H1 (cell line): ENCODE measurements at regions not wholly inside any gene's neighbourhood (a gene's known extent, or its start where the extent isn't known, plus 50 kb on each side); places are given as distances from the start of the nearest gene placed in this dataset.

Experiments used
- CTCF ChIA-PET: fragments of 300-600 bp; sonication (Branson Sonifier 250); formaldehyde crosslinking; loops from one replicate; lab custom pipeline; 2021; ENCODE audit not compliant: partially characterized antibody; lab: Charles Lee
- POLR2A ChIA-PET: fragments of 300-600 bp; sonication (Branson Sonifier 250); formaldehyde crosslinking; loops from one replicate; lab custom pipeline; 2021; ENCODE audit warnings: inconsistent platforms; ENCODE audit not compliant: partially characterized antibody; lab: Charles Lee
- DNase-seq, 2 experiments: peaks; one replicate each; pipeline versions ENCODE4 v3.0.0 to v3.0.0-alpha.2; 2010 to 2022; ENCODE audit warnings: low spot score in 2 of 2, low read depth in 1 of 2, mixed read lengths in 1 of 2
- FAIRE-seq: peaks from 2 replicates; lab custom pipeline; 2011; peaks lifted over from hg19 to GRCh38; lab: Jason Lieb, UNC
- H2AFZ ChIP-seq: 2 replicates; pipeline ENCODE4 v1.8.1; 2012; ENCODE audit warnings: low read length, inconsistent platforms
- H2AK5ac ChIP-seq: 2 replicates; pipeline ENCODE4 v1.6.1; 2013; ENCODE audit warnings: low read depth, low read length
- H2BK120ac ChIP-seq: replicated peaks from 2 replicates; pipeline ENCODE3; 2013; ENCODE audit warnings: low read depth, low read length, inconsistent platforms
- H2BK12ac ChIP-seq: 2 replicates; pipeline ENCODE4 v1.6.1; 2013; ENCODE audit warnings: low read depth, low read length
- H2BK15ac ChIP-seq: 2 replicates; pipeline ENCODE4 v1.6.1; 2013; ENCODE audit warnings: low read length
- H2BK20ac ChIP-seq: 2 replicates; pipeline ENCODE4 v1.6.1; 2013; ENCODE audit warnings: low read length
- H2BK5ac ChIP-seq: 2 replicates; pipeline ENCODE4 v1.6.1; 2013; ENCODE audit warnings: low read depth, low read length
- H3K14ac ChIP-seq: 2 replicates; pipeline ENCODE4 v1.6.1; 2013; ENCODE audit warnings: inconsistent platforms; ENCODE audit not compliant: insufficient read length
- H3K18ac ChIP-seq: 2 replicates; pipeline ENCODE4 v1.6.1; 2013; ENCODE audit warnings: low read length; ENCODE audit errors: extremely low read depth
- H3K23ac ChIP-seq: 2 replicates; pipeline ENCODE4 v1.6.1; 2013; ENCODE audit warnings: inconsistent platforms; ENCODE audit not compliant: insufficient read length
- H3K23me2 ChIP-seq: 2 replicates; pipeline ENCODE4 v1.6.1; 2013; ENCODE audit warnings: low read depth, low read length
- H3K27ac ChIP-seq: 2 replicates; pipeline ENCODE4 v1.6.1; 2011; ENCODE audit warnings: low read depth, low read length, inconsistent platforms
- H3K27me3 ChIP-seq, 4 experiments: replicated peaks in 1 of 4; 1 replicate in 1 of 4; 2 replicates in 3 of 4; pipeline versions ENCODE4 v1.6.1 to v1.8.1; 2011 to 2013; ENCODE audit warnings: low read length in 3 of 4, mild to moderate bottlenecking in 3 of 4, inconsistent platforms in 2 of 4, mixed read lengths in 2 of 4, moderate library complexity in 1 of 4; ENCODE audit not compliant: control insufficient read depth in 3 of 4, insufficient read depth in 3 of 4; ENCODE audit errors: extremely low read depth in 1 of 4
- H3K36me3 ChIP-seq, 4 experiments: 2 replicates each; pipeline versions ENCODE4 v1.6.1 to v1.8.1; 2011 to 2013; ENCODE audit warnings: mild to moderate bottlenecking in 4 of 4, low read length in 3 of 4, moderate library complexity in 2 of 4, control low read depth in 1 of 4, inconsistent platforms in 1 of 4; ENCODE audit not compliant: insufficient read depth in 4 of 4, control insufficient read depth in 2 of 4
- H3K4ac ChIP-seq: replicated peaks from 2 replicates; pipeline ENCODE3; 2013; ENCODE audit warnings: low read length, low read depth, mixed read lengths, inconsistent platforms; ENCODE audit not compliant: insufficient read length
- H3K4me1 ChIP-seq, 4 experiments: replicated peaks in 1 of 4; 1 replicate in 1 of 4; 2 replicates in 3 of 4; pipeline versions ENCODE4 v1.6.1 to v1.8.1; 2011 to 2013; ENCODE audit warnings: low read length in 3 of 4, inconsistent platforms in 2 of 4, mixed read lengths in 1 of 4; ENCODE audit not compliant: insufficient read depth in 4 of 4, control insufficient read depth in 3 of 4
- H3K4me2 ChIP-seq, 2 experiments: 2 replicates each; pipeline versions ENCODE4 v1.6.1 to v1.8.1; 2011 to 2013; ENCODE audit warnings: low read depth in 2 of 2, low read length in 2 of 2, control low read depth in 1 of 2, inconsistent platforms in 1 of 2, mild to moderate bottlenecking in 1 of 2; ENCODE audit not compliant: insufficient read depth in 1 of 2
- H3K4me3 ChIP-seq, 4 experiments: fragments of 200-600, 300-600 bp in 1 of 4; sonication (generic), shearing (Covaris generic), sonication (Bioruptor Twin) in 1 of 4; 2 replicates each; pipeline versions ENCODE4 v1.5.1 to v1.8.1; 2011 to 2016; ENCODE audit warnings: low read length in 4 of 4, low read depth in 3 of 4, control low read depth in 2 of 4, inconsistent platforms in 2 of 4, mild to moderate bottlenecking in 2 of 4, mixed read lengths in 1 of 4, moderate library complexity in 1 of 4; ENCODE audit not compliant: insufficient read depth in 2 of 4; ENCODE audit errors: extremely low read depth in 1 of 4
- H3K56ac ChIP-seq: replicated peaks from 2 replicates; pipeline ENCODE3; 2013; ENCODE audit warnings: low read depth, mild to moderate bottlenecking, mixed read lengths, low read length, inconsistent platforms; ENCODE audit not compliant: insufficient read length
- H3K79me1 ChIP-seq: 2 replicates; pipeline ENCODE4 v1.6.1; 2013; ENCODE audit warnings: low read depth, low read length, control low read depth
- H3K79me2 ChIP-seq, 2 experiments: 2 replicates each; pipeline versions ENCODE4 v1.6.1 to v1.8.1; 2012 to 2013; ENCODE audit warnings: low read length in 2 of 2, mild to moderate bottlenecking in 2 of 2, inconsistent platforms in 1 of 2; ENCODE audit not compliant: insufficient read depth in 2 of 2, control insufficient read depth in 1 of 2
- H3K9ac ChIP-seq, 4 experiments: replicated peaks in 1 of 4; 1 replicate in 1 of 4; 2 replicates in 3 of 4; pipeline versions ENCODE4 v1.6.1 to v1.8.1; 2011 to 2013; ENCODE audit warnings: low read depth in 3 of 4, low read length in 3 of 4, control low read depth in 2 of 4, mild to moderate bottlenecking in 2 of 4, moderate library complexity in 2 of 4, inconsistent platforms in 1 of 4; ENCODE audit errors: extremely low read depth in 1 of 4
- H3K9me3 ChIP-seq, 2 experiments: 2 replicates each; pipeline versions ENCODE4 v1.6.1 to v1.8.1; 2012 to 2013; ENCODE audit warnings: mild to moderate bottlenecking in 2 of 2, moderate library complexity in 2 of 2, control low read depth in 1 of 2, inconsistent platforms in 1 of 2, low read depth in 1 of 2, low read length in 1 of 2, mixed read lengths in 1 of 2; ENCODE audit not compliant: insufficient read depth in 2 of 2
- H4K20me1 ChIP-seq, 2 experiments: replicated peaks in 1 of 2; 2 replicates each; pipeline versions ENCODE3 to v1.8.1; 2011 to 2013; ENCODE audit warnings: inconsistent platforms in 2 of 2, low read length in 2 of 2, mild to moderate bottlenecking in 1 of 2; ENCODE audit not compliant: insufficient read depth in 2 of 2, control insufficient read depth in 1 of 2
- H4K5ac ChIP-seq: 2 replicates; pipeline ENCODE4 v1.6.1; 2013; ENCODE audit warnings: low read length, low read depth, mixed read lengths, inconsistent platforms; ENCODE audit not compliant: insufficient read length
- H4K8ac ChIP-seq: 2 replicates; pipeline ENCODE4 v1.8.0; 2013; ENCODE audit warnings: mild to moderate bottlenecking, moderate library complexity, low read length, inconsistent platforms; ENCODE audit not compliant: insufficient read depth; ENCODE audit errors: extremely low read depth
- H4K91ac ChIP-seq: replicated peaks from 2 replicates; pipeline ENCODE3; 2013; ENCODE audit warnings: low read length, mixed read lengths, inconsistent platforms; ENCODE audit not compliant: insufficient read length
- CEBPB ChIP-seq: IDR thresholded peaks from 2 replicates; pipeline ENCODE4 v1.6.1; 2012; ENCODE audit warnings: low read depth, low read length
- GABPA ChIP-seq: IDR thresholded peaks from 2 replicates; pipeline ENCODE4 v1.6.1; 2011; ENCODE audit warnings: mild to moderate bottlenecking, low read length, moderate library complexity, borderline replicate concordance; ENCODE audit not compliant: insufficient read depth
- GTF2F1 ChIP-seq: IDR thresholded peaks from 2 replicates; pipeline ENCODE4 v1.6.1; 2012; ENCODE audit warnings: low read depth, low read length, improper control_type of control experiment, borderline replicate concordance
- JUN ChIP-seq: IDR thresholded peaks from 2 replicates; pipeline ENCODE4 v1.6.1; 2011; ENCODE audit warnings: low read depth, mild to moderate bottlenecking, improper control_type of control experiment, low read length
- JUND ChIP-seq: IDR thresholded peaks from 2 replicates; pipeline ENCODE4 v1.6.1; 2011; ENCODE audit warnings: mild to moderate bottlenecking, improper control_type of control experiment, low read length
- WGBS, 2 experiments: shearing (Covaris generic) in 1 of 2; methylation state at CpG; one replicate each; pipeline versions ENCODE4 v1.1.6 to v1.1.7; 2013 to 2015; ENCODE audit warnings: low lambda C conversion rate in 2 of 2, mixed read lengths in 2 of 2, inconsistent platforms in 1 of 2, low coverage in 1 of 2, missing lambda C conversion rate in 1 of 2; ENCODE audit not compliant: insufficient replicate concordance in 2 of 2, insufficient coverage in 1 of 2, insufficient read length in 1 of 2; ENCODE audit errors: extremely low coverage in 1 of 2, missing lambda C conversion rate in 1 of 2; 5-methylcytosine and 5-hydroxymethylcytosine counted together
- TF ChIP-seq, protein P1 (sequence below), 3 experiments: IDR thresholded peaks; 1 replicate in 2 of 3; 2 replicates in 1 of 3; pipeline versions ENCODE4 v1.5.1 to v1.6.1; 2011; ENCODE audit warnings: low read length in 3 of 3, mild to moderate bottlenecking in 3 of 3, inconsistent platforms in 2 of 3, low read depth in 1 of 3, moderate library complexity in 1 of 3; ENCODE audit not compliant: insufficient read depth in 1 of 3; ENCODE audit errors: control extremely low read depth in 1 of 3

DNA sequence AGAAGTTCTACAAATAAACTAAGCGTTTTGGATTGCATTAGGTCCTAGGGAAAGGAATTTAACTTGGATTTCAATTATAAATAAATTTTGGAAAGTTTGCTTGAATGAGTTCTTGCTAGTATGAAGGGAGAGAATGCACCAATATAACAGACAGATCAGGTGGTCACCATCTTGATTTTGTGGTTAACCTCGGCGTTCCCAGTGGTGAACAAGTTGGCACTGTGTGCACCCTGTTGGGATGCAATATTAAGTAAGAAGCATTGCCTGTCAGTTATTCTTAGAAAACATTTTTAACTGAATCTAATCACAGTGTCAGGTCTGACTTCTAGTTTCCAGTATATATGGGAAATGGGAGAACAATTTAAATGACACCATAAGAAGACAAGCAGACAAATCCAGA is 673.4 kb downstream of the SLC4A3 start:
- 93% methylated on average over 3 of the region's 3 CpGs; no CpG with 5 or more reads in 1 of the 2 experiments for WGBS, 2 experiments
- Histone ChIP-seq H4K20me1 (no peaks in the 10 kb centered on the region), H3K23me2 (no peaks in the 10 kb centered on the region), H3K36me3 (no peaks in the 10 kb centered on the region), H4K8ac (no peak overlapping the region), H2BK12ac (no peak overlapping the region), H3K4me3 (no peak overlapping the region), H4K5ac (no peak overlapping the region), H3K14ac (no peak overlapping the region), H3K9me3 (no peaks in the 10 kb centered on the region), H3K79me2 (no peaks in the 10 kb centered on the region), H3K27me3 (no peaks in the 10 kb centered on the region; a peak in 2 of 7 replicates), H2BK120ac (no peak overlapping the region), H3K56ac (no peak overlapping the region), H2BK20ac (no peak overlapping the region), H3K9ac (no peak overlapping the region), H2AK5ac (no peak overlapping the region), H3K79me1 (no peaks in the 10 kb centered on the region), H2BK15ac (no peak overlapping the region), H3K4ac (no peak overlapping the region), H3K4me1 (peaks cover 0 to 2% (median 0%) of the 10 kb centered on the region in 4 experiments; a peak in 1 of 7 replicates), H2BK5ac (no peak overlapping the region), H3K27ac (no peak overlapping the region), H4K91ac (no peak overlapping the region), H2AFZ (no peak overlapping the region), H3K18ac (no peak overlapping the region), H3K23ac (no peak overlapping the region), H3K4me2 (no peak overlapping the region)
- CTCF ChIA-PET, result no interaction called here
- DNase-seq (no peak), FAIRE-seq (no peak)
- TF ChIP-seq, protein P1, sequence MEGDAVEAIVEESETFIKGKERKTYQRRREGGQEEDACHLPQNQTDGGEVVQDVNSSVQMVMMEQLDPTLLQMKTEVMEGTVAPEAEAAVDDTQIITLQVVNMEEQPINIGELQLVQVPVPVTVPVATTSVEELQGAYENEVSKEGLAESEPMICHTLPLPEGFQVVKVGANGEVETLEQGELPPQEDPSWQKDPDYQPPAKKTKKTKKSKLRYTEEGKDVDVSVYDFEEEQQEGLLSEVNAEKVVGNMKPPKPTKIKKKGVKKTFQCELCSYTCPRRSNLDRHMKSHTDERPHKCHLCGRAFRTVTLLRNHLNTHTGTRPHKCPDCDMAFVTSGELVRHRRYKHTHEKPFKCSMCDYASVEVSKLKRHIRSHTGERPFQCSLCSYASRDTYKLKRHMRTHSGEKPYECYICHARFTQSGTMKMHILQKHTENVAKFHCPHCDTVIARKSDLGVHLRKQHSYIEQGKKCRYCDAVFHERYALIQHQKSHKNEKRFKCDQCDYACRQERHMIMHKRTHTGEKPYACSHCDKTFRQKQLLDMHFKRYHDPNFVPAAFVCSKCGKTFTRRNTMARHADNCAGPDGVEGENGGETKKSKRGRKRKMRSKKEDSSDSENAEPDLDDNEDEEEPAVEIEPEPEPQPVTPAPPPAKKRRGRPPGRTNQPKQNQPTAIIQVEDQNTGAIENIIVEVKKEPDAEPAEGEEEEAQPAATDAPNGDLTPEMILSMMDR (IDR thresholded peaks at IDR 0.05; ENCODE audit: control extremely low read depth in 1 of 3, insufficient read depth in 1 of 3, low read depth in 1 of 3, low read length in 3 of 3), result no peak
- TF ChIP-seq JUND, result no peak
- no peak for TF ChIP-seq GTF2F1
- TF ChIP-seq CEBPB, result no peak
- no peak for TF ChIP-seq JUN
- no peak for TF ChIP-seq GABPA
- POLR2A ChIA-PET, result no interaction called here
